Stimulated activated naive B cell treated with anti-CD40 and anti-IgM and Interleukin-4, amounts not matched to agents 10 μg/mL and 1 μg/mL and 100 μg/mL, for 72 hours (primary cell): ENCODE measurements at regions not wholly inside any gene's neighbourhood (a gene's known extent, or its start where the extent isn't known, plus 50 kb on each side); places are given as distances from the start of the nearest gene placed in this dataset.

Experiments used
- ATAC-seq, 2 donors: fragments of 150-1000 bp; cut with Tn5 transposase; replicated peaks; 2 replicates each; pipeline ENCODE4 v1.10.0; 2021; ENCODE audit warnings: moderate library complexity in 1 of 2
- DNase-seq: peaks from one replicate; pipeline ENCODE4 v3.0.0; 2021
- H3K27ac Mint-ChIP-seq: one replicate; pipeline ENCODE4 v1.8.0; 2022; ENCODE audit warnings: mild to moderate bottlenecking, mixed read lengths
- H3K27me3 Mint-ChIP-seq, 2 donors: one replicate each; pipeline ENCODE4 v1.8.0; 2022; ENCODE audit warnings: mixed read lengths in 2 of 2
- H3K36me3 Mint-ChIP-seq, 2 donors: one replicate each; pipeline ENCODE4 v1.8.0; 2022; ENCODE audit warnings: mixed read lengths in 2 of 2, mild to moderate bottlenecking in 1 of 2
- H3K4me1 Mint-ChIP-seq, 2 donors: one replicate each; pipeline ENCODE4 v1.8.0; 2022; ENCODE audit warnings: mixed read lengths in 2 of 2, mild to moderate bottlenecking in 1 of 2
- H3K4me3 Mint-ChIP-seq, 2 donors: one replicate each; pipeline ENCODE4 v1.8.0; 2022; ENCODE audit warnings: mild to moderate bottlenecking in 2 of 2, mixed read lengths in 2 of 2, moderate library complexity in 1 of 2
- H3K9me3 Mint-ChIP-seq, 2 donors: one replicate each; pipeline ENCODE4 v1.8.0; 2022; ENCODE audit warnings: mixed read lengths in 2 of 2, mild to moderate bottlenecking in 1 of 2

DNA sequence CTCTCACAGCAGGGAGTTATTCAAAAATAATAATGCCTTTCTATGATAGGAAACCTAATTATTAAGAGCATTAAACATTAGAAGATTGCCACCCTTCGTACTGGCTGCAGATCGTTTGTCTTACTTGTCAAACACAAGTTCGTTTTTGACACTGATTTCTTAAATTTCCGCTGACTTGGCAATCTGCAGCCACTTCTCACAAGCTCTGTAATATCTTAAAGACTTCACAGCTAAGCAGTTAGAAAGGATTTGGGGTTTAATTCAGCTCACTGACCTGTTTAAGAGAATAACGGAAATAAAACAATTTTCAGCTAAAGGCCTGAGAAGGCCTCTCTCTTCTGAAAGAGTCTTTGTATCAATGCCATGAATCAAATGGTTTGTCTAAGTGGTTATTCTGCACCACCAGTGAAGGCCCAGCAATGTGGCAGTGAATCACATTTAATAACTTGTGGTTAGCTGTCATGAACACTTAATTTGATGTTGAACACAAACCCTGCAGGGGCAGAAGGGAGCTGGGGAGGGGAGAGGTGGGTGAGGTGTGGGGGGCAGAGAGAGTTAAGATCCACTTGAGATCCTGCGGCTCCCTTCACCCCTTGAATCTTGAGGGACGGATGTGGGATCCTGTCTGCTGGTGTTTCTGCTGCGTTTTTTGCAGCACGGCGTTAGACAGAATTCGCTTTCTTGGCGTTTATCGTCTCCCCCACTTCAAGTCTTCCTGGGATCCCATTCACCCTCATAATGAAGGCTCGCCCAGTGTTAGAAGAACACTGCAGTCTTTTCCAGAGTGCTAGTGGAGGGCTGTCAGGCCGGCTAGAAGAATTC, 145.4 kb upstream of the SATB2 start:
- H3K27me3 Mint-ChIP-seq: peaks cover 4 to 6% of the 10 kb centered on the region in 2 donors
- peaks cover 12 to 23% of the 10 kb centered on the region in 2 donors for H3K4me1 Mint-ChIP-seq
- ATAC-seq: no peak
- no peaks in the 10 kb centered on the region for H3K9me3 Mint-ChIP-seq
- DNase-seq: no peak
- H3K4me3 Mint-ChIP-seq: no peak overlapping the region
- H3K27ac Mint-ChIP-seq: no peak overlapping the region
- H3K36me3 Mint-ChIP-seq: no peaks in the 10 kb centered on the region

DNA sequence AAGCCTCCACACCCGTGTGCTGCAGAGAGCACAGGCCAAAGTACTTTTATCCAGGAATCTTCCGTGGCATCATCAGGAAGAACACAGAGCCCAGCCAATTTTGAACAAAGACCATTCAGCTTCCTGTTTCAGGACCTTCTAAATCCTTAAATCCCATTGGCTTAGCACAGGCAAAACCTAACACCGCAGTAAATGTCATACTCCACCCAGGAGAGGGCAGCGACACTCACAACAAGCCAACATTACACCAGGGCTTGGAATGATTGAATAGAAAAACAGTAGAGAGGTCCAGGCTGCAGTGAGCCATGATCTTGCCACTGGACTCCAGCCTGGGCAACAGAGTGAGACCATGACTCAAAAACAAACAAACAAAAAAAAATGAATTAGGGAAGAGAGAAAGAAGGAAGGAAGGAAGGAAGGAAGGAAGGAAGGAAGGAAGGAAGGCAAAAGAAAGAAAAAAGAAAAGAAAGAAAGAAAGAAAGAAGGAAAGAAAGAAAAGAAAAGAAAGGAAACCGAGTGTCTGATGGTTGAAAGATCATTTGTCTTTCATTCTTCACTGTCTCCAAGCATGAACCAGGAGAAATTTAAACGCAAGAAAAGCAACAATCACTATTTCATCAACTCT, 144.6 kb upstream of the SATB2 start:
- Mint-ChIP-seq H3K36me3 (no peaks in the 10 kb centered on the region), H3K27ac (no peak overlapping the region), H3K4me1 (peaks cover 12 to 23% of the 10 kb centered on the region in 2 donors), H3K4me3 (no peak overlapping the region), H3K27me3 (peaks cover 4 to 6% of the 10 kb centered on the region in 2 donors), H3K9me3 (no peaks in the 10 kb centered on the region)
- DNase-seq (no peak), ATAC-seq (peak; percentile 44 to 54)

DNA sequence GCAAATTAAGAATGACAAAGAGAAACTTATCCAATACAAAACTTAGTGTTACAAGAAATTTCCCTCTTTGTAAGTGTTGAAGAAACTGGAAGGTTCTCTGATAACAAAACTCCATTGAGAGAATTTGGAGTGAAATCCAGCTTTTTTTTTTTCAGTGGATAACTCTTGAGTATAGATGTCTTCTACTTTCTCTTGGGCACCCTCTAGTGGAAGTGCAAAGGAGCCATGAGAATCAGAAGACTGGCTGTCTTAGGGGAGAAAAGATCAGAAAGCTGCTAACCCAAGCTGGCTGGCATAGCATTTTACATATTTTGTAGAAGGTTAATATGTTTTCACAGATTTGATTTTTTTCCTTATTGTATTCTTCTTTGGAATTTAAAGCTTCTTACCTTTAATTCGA, 138.8 kb upstream of the SATB2 start:
- no peaks in the 10 kb centered on the region for H3K36me3 Mint-ChIP-seq
- H3K27ac Mint-ChIP-seq: no peak overlapping the region
- ATAC-seq (no peak), DNase-seq (no peak)
- no peaks in the 10 kb centered on the region for H3K27me3 Mint-ChIP-seq
- peaks cover 2 to 8% of the 10 kb centered on the region in 2 donors for H3K4me1 Mint-ChIP-seq
- H3K9me3 Mint-ChIP-seq: no peaks in the 10 kb centered on the region
- no peak overlapping the region for H3K4me3 Mint-ChIP-seq

DNA sequence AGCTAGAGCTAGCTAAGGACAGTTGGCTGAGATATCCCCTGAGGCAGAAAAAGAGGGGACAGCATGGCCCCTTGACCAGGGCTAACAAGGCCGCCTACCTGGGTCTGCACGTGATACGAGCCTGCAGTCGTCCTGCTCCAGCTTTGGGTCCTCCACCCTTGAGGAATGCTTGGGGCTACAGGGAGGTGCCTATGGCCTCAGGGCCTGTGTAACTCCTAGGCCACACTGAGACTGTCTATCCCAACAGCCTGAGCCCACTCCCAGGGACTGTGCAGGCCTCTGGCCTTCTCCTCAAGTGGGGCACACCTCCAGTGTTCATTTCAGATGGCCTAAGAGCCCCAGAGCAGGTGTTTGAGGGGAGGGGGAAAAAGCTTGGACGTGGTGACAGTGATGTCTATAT, 136.7 kb upstream of the SATB2 start:
- ATAC-seq (no peak), DNase-seq (no peak)
- Mint-ChIP-seq H3K9me3 (no peaks in the 10 kb centered on the region), H3K4me3 (no peak overlapping the region), H3K36me3 (no peaks in the 10 kb centered on the region), H3K27ac (no peak overlapping the region), H3K4me1 (peaks cover 2 to 8% of the 10 kb centered on the region in 2 donors), H3K27me3 (no peaks in the 10 kb centered on the region)

DNA sequence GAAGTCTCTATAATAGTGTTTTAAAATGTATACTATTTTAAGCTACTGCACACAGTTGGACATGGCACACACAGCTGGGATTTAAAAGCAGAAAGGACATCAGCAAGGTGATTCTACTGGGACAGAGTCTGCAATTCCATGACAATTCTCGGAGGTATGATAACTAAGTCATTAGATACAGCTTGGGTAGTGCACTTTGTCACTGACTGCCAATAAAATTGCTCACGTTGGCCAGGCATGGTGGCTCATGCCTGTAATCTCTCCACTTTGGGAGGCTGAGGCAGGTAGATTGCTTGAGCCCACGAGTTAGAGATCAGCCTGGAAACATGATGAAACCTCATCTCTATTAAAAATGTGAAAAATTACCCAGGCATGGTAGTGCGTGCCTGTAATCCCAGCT, 134.1 kb upstream of the SATB2 start:
- Mint-ChIP-seq H3K4me1 (no peaks in the 10 kb centered on the region), H3K4me3 (no peak overlapping the region), H3K9me3 (no peaks in the 10 kb centered on the region), H3K27me3 (no peaks in the 10 kb centered on the region), H3K36me3 (no peaks in the 10 kb centered on the region), H3K27ac (no peak overlapping the region)
- DNase-seq (no peak), ATAC-seq (no peak)

DNA sequence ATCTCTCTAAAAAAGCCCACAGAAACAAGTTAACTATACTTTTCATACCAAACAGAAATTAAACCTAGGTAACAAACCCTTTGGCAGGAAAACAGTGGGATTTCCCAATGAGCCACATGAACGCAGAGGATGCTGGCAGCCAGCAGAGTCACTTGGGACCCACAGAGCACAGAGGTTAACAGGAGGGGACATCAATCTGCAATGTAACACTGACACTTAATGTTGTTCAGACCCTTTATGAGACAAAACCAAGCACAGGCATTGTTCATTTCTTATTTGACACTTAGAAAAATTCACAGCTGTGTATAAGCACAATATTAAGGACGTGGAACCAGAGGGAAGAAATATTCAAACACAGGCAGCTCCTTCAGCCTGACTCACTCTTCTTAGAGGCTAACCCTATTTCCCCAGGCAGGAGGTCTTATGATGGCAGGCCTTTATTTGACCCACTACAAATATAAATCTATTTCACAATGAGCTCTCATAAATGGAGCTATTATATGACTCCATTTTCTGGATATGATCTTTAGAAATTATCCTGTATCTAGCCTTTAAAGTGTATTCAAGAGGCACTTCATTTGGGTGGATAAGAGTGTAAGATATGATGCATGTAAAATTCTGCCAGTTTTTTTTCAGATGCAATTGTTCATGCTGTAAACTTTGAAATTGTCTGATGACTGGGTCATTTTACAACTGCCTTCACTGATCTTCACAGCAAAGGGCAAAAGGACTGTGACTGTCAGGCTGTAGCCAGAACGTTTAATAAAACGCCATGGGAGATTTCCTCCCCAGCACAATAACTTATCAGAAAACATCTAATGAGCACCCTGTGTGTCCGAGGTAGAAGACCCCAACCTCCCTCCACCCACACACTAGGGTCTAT, 132.8 kb upstream of the SATB2 start:
- H3K9me3 Mint-ChIP-seq: no peaks in the 10 kb centered on the region
- H3K27me3 Mint-ChIP-seq: no peaks in the 10 kb centered on the region
- no peak overlapping the region for H3K4me3 Mint-ChIP-seq
- H3K27ac Mint-ChIP-seq: no peak overlapping the region
- no peaks in the 10 kb centered on the region for H3K36me3 Mint-ChIP-seq
- no peak for DNase-seq
- no peak for ATAC-seq
- H3K4me1 Mint-ChIP-seq: no peaks in the 10 kb centered on the region

DNA sequence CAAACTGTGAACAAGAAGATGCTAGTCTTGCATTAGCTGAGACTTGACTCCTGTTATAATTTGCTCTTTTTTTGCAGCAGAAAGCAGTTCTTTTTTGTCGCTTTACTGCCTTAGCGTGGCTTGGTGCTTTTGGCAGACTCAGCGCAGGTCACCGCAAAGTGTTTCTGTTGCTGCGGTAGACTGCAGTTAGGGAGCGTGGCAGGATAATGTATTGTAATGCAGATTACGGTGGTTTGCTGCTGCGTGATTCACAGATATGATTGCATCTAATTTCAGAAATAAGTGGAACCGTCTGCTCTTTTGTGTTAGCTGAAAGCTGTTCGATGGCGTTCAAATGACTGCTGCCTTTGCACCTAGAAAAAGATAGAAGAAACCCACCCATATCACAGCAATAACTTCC, 131.6 kb upstream of the SATB2 start:
- no peak for DNase-seq
- Mint-ChIP-seq H3K27me3 (no peaks in the 10 kb centered on the region), H3K4me1 (no peaks in the 10 kb centered on the region), H3K4me3 (no peak overlapping the region), H3K36me3 (no peaks in the 10 kb centered on the region), H3K9me3 (no peaks in the 10 kb centered on the region), H3K27ac (no peak overlapping the region)
- ATAC-seq: no peak

DNA sequence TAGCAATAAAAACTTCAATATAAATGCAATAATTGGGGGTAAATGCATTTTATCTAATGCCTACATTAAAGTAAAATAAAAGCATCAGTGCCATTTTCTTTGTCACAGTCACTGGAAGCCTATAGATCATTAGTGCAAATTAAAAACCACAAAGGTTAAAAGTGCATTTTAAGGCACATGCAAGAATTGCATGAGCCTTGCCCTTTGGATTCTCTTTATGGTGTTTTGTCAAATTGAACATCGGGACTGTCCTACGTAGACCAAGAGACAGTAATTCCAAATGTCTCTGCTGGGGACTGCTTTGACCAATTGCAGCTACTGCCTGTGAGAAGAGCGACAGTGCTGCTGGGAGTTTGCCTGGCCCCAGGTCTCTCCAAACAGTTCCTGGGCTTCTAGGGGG, 130.3 kb upstream of the SATB2 start:
- H3K9me3 Mint-ChIP-seq: no peaks in the 10 kb centered on the region
- no peak for ATAC-seq
- H3K36me3 Mint-ChIP-seq: no peaks in the 10 kb centered on the region
- no peaks in the 10 kb centered on the region for H3K4me1 Mint-ChIP-seq
- H3K27me3 Mint-ChIP-seq: no peaks in the 10 kb centered on the region
- no peak overlapping the region for H3K4me3 Mint-ChIP-seq
- DNase-seq: no peak
- no peak overlapping the region for H3K27ac Mint-ChIP-seq

DNA sequence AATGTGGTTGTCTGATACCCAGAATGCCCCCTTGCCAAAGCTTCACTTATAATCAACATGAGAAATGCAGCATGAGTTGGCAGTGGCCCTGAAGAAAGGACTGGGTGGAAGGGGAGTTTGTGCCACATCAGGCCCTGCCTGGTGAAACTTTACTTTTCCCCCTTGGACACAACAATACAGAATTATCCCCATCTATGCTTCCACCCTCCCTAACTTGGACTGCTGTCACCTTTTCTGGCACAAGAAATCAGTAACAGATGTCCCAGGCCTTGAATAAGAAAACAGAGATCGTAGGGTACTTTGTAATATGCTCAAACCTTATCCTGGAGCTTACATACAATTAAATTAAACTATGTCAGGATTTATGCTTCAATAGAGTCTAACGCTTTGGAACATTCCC, 128.9 kb upstream of the SATB2 start:
- DNase-seq (no peak), ATAC-seq (no peak)
- Mint-ChIP-seq H3K27ac (no peak overlapping the region), H3K27me3 (peaks cover 0 to 3% of the 10 kb centered on the region in 2 donors), H3K4me1 (no peaks in the 10 kb centered on the region), H3K4me3 (no peak overlapping the region), H3K9me3 (no peaks in the 10 kb centered on the region), H3K36me3 (no peaks in the 10 kb centered on the region)

DNA sequence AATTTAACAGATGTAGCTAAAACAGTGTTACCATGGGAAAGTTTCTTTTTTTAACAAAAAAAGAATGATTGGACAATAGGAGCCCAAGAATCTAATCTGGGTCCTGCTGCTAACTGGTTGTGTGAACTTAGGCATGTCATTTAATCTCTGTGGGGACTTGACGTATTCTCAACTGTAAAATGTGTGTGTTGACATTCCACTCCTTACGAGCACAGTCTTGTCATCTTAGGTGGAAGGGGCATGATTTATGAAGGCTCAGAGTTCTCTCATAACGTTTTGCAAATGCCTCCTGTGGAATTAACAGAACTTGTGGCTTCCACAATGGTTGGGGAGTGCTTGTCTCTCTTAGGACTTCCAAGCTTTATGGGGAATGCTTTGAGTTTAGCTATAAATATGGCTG, 125.9 kb upstream of the SATB2 start:
- H3K27ac Mint-ChIP-seq: no peak overlapping the region
- H3K27me3 Mint-ChIP-seq: peaks cover 0 to 3% of the 10 kb centered on the region in 2 donors
- no peaks in the 10 kb centered on the region for H3K36me3 Mint-ChIP-seq
- no peaks in the 10 kb centered on the region for H3K4me1 Mint-ChIP-seq
- H3K9me3 Mint-ChIP-seq: no peaks in the 10 kb centered on the region
- DNase-seq: no peak
- ATAC-seq: no peak
- H3K4me3 Mint-ChIP-seq: no peak overlapping the region

DNA sequence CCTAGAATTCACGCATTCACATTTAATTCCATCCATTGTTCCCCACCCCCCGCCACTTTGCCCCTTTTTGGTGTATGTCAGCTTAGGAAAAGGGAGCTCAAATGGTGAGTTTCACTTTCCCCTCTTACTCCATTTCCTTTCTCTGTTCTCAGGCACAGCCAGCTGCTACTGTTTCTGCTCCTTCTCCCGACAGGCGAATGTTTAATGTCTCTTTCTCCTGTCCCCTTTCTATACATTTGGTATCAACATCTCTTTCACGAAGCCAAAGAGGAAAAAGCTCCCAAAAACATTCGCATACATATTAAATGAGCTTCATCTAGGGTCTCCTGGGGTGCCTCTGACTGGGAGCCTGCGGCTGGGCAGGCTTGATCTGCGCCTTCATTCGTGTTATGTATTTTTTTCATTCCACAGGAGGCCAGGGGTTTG, 124.2 kb upstream of the SATB2 start:
- Mint-ChIP-seq H3K4me1 (no peaks in the 10 kb centered on the region), H3K27me3 (peaks cover 0 to 3% of the 10 kb centered on the region in 2 donors), H3K4me3 (no peak overlapping the region), H3K36me3 (no peaks in the 10 kb centered on the region), H3K27ac (no peak overlapping the region), H3K9me3 (no peaks in the 10 kb centered on the region)
- DNase-seq: no peak
- ATAC-seq: no peak

DNA sequence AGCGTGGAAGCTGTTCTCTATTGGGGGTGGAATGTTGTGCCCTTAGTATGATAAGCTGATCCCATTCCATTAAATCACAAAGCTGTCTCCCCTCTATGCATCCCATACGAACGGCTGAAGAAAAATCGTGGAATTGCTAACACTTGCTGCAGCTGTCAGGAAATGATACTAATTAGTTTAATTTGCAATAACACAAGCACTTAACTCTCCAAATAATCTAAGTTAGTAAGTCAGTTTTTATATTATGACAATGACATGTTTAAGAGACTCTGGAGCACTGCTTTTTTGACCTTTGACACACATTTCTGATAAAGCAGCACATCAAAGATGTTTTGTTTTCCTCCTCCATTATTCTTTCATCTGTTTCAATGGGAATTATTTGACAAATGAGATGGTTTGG, 123.7 kb upstream of the SATB2 start:
- ATAC-seq (no peak), DNase-seq (no peak)
- H3K27me3 Mint-ChIP-seq: peaks cover 0 to 3% of the 10 kb centered on the region in 2 donors
- H3K36me3 Mint-ChIP-seq: no peaks in the 10 kb centered on the region
- no peaks in the 10 kb centered on the region for H3K9me3 Mint-ChIP-seq
- H3K27ac Mint-ChIP-seq: no peak overlapping the region
- H3K4me3 Mint-ChIP-seq: no peak overlapping the region
- H3K4me1 Mint-ChIP-seq: no peaks in the 10 kb centered on the region

DNA sequence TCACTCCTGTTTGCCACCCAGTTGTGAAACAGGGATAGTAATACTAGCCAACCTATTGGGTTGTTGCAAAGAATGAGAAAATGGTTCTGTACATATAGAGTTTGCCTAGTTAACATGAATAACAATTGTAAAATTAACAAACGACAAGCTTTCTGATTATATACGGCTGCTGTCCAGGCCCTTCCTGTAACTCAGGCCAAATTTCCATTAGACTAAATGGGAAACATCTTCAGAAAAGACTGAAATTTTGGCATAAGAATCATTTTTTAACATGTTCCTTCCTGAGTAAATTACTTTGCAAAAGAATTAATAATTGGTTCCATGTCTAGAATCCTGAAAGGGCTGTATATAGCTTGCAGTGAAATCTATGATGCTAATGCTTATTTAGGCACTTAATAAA, 117.7 kb upstream of the SATB2 start:
- no peaks in the 10 kb centered on the region for H3K4me1 Mint-ChIP-seq
- H3K27ac Mint-ChIP-seq: no peak overlapping the region
- no peaks in the 10 kb centered on the region for H3K9me3 Mint-ChIP-seq
- no peak for DNase-seq
- peaks cover 0 to 6% of the 10 kb centered on the region in 2 donors for H3K27me3 Mint-ChIP-seq
- H3K36me3 Mint-ChIP-seq: no peaks in the 10 kb centered on the region
- ATAC-seq: no peak
- no peak overlapping the region for H3K4me3 Mint-ChIP-seq

DNA sequence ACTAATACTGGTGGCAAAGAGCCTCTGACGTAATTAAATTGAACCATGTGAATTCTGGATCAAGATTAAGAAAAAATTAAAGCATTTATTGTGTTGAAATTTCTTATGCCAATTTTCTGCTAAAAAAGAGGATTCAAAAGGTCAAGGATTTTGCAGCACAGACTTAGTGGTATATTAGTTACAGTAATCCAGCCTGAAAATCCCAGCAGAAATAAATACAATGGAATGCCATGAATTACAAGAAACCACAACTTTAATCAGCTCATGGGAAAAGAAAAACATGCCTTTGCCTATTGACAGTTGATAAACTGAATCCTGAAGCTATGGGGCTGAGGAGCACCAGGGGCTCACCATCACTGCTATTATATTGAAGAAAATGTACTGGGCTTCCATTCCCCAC, 114.8 kb upstream of the SATB2 start:
- Mint-ChIP-seq H3K36me3 (no peaks in the 10 kb centered on the region), H3K4me3 (no peak overlapping the region), H3K27me3 (peaks cover 0 to 6% of the 10 kb centered on the region in 2 donors), H3K4me1 (no peaks in the 10 kb centered on the region), H3K9me3 (no peaks in the 10 kb centered on the region), H3K27ac (no peak overlapping the region)
- DNase-seq: no peak
- ATAC-seq: no peak
